Spleen (tissue), 7 donors: ENCODE measurements at regions not wholly inside any gene's neighbourhood (a gene's known extent, or its start where the extent isn't known, plus 50 kb on each side); places are given as distances from the start of the nearest gene placed in this dataset.

Experiments used
- POLR2A ChIP-seq, 3 donors: fragments of 450-650 bp; IDR thresholded peaks; one replicate each; pipeline ENCODE4 v1.5.1; 2017; ENCODE audit warnings: antibody characterized with exemption in 3 of 3, mild to moderate bottlenecking in 1 of 3
- POLR2AphosphoS5 ChIP-seq, 3 donors: sonication (generic); formaldehyde crosslinking; IDR thresholded peaks; one replicate each; pipeline ENCODE4 v1.5.1; 2017; ENCODE audit warnings: antibody characterized with exemption in 3 of 3
- TF ChIP-seq, protein P1 (sequence below), 11 experiments: fragments of 200-600 bp in 7 of 11; fragments of 450-650 bp in 4 of 11; sonication (generic) in 4 of 11; IDR thresholded peaks in 8 of 11; conservative IDR thresholded peaks in 3 of 11; 1 replicate in 7 of 11; 2 replicates in 4 of 11; pipeline versions ENCODE4 v1.4.0 to v1.8.0; 2016 to 2021; ENCODE audit warnings: antibody characterized with exemption in 11 of 11, inconsistent platforms in 4 of 11, mild to moderate bottlenecking in 1 of 11
- donor health status: DM: no; HTN: no; CAD: no; lungs with moderate emphysema.
- donor health status: DM: no; HTN: no; CAD: no.
- donor health status: DM: no; HTN: no; CAD: no.

GRCh38 chr9:1535051-1535450 is 480.1 kb upstream of the SMARCA2 start:
- TF ChIP-seq, protein P1, sequence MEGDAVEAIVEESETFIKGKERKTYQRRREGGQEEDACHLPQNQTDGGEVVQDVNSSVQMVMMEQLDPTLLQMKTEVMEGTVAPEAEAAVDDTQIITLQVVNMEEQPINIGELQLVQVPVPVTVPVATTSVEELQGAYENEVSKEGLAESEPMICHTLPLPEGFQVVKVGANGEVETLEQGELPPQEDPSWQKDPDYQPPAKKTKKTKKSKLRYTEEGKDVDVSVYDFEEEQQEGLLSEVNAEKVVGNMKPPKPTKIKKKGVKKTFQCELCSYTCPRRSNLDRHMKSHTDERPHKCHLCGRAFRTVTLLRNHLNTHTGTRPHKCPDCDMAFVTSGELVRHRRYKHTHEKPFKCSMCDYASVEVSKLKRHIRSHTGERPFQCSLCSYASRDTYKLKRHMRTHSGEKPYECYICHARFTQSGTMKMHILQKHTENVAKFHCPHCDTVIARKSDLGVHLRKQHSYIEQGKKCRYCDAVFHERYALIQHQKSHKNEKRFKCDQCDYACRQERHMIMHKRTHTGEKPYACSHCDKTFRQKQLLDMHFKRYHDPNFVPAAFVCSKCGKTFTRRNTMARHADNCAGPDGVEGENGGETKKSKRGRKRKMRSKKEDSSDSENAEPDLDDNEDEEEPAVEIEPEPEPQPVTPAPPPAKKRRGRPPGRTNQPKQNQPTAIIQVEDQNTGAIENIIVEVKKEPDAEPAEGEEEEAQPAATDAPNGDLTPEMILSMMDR (IDR thresholded peaks at IDR 0.05 in 8 of 11, conservative IDR thresholded peaks at IDR 0.05 in 3 of 11): no peak
- TF ChIP-seq POLR2AphosphoS5 (IDR thresholded peaks at IDR 0.05): no peak
- no peak for TF ChIP-seq POLR2A (IDR thresholded peaks at IDR 0.05)
